ENCODE measurements at regions not wholly inside any gene's neighbourhood (a gene's known extent, or its start where the extent isn't known, plus 50 kb on each side); places are given as distances from the start of the nearest gene placed in this dataset.

DNA sequence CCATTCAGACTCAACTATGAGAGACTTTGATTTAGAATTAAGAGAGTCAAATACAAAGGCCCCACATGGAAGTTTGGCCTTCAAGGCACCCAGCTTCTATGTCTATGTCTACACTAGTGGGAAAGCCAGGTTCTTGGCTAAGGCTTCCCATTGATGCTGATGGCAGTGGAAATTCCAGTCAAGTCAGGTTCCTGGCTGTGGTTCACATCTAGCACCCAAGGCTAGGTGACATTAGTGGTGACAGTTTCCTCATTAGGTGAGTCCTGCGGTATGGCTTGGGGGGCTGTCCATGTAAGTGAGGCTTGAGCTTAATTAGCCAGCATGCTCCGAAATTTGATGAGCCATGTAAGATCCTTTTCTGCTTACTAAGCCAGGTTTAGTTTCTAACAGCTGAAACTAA, 460.9 kb downstream of the RMST start:
- no peak for DNase-seq (ENCODE audit: low spot score)

DNA sequence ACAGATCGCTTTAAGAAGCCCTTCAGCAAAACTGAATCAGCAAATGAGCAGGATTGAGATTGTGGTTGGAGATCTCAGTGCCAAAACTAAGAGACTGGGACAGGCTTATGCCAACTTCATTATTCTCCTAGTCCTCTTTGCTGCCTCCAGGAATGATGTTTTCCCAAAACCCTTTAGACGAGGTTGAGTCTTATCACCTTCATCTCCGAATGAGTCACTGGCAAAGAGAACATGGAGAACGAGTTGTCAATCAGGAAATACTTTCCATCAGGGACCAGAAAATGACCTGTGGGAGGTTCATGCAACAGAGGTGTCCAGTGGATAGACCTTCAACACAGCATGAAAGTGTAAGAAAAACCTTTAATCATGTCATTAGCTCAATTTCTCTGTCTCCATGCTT, 461.5 kb downstream of the RMST start:
- DNase-seq (ENCODE audit: low spot score), result no peak

DNA sequence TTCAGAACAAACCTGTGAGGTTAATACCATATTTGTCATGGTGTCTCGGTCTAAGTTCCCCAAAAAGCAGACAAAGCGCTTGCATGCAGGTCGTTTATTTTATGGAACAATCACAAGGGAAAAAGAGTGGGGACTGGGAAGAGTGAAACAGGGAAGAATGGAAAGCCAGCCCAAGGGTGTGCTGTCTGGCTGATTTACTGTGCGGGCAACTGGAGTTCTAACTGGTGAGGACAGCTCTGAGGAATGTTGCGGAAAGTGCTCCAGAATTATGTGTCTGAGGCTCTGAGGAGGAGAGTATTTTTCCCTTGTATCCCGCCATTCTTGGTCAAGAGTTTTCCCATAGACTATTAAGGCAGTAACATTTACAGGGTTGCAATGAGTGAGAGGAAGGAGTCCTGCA, 465.4 kb downstream of the RMST start:
- no peak for DNase-seq (ENCODE audit: low spot score)

DNA sequence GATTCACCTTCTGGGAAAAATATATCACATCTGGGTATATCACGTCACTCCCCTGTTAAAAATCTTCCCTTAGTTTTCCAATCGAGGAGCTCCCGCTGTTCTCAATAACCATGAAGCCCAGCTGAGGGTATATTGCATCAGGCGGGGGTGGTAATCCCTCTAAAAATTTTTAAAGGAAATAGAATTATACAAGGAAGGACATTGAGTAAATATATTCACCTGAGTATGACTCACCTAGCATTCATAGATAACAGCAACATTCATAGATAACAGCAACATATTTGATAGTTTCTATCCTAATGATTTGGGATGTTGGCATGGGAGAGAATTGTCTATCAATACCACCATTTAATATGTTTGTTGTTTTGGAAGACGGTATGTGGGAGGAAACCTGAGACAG, 473.6 kb downstream of the RMST start:
- DNase-seq (ENCODE audit: low spot score), result no peak

DNA sequence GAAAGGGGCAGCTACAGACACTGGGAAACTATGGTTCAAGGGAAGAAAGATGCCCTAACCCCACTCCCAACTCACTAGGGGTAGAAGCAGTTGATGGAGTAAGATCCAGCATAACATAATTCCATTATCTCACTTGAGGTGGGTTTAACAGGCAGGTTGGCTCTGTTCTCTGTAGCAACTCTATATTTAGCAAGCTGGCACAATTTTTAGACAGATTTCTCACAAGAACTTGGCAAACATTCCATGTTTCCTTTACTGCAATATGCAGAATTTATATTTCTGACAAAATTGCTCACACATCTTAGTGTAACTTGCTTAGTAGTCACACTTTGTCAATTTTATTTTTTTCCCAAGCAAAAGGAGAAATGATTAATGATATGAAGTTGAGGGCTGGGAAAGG, 475.4 kb downstream of the RMST start:
- no peak for DNase-seq (ENCODE audit: low spot score)

DNA sequence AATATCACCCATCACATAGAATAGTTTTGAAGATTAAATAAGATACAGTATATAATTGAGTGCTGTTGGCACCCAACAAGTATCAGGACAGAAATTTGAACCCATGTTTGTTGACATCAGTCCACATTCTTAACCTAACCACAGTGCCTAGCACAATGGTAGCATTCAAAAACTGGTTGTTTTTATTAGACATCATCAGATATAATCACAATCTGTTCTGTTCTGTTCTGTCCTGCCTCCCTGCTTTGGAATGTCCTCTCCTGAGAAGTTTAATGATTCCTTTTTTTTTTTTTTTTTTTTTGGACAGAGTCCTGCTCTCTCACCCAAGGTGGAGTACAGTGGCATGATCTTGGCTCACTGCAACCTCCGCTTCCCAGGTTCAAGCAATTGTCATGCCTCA, 476.6 kb downstream of the RMST start:
- DNase-seq (ENCODE audit: low spot score), result no peak

DNA sequence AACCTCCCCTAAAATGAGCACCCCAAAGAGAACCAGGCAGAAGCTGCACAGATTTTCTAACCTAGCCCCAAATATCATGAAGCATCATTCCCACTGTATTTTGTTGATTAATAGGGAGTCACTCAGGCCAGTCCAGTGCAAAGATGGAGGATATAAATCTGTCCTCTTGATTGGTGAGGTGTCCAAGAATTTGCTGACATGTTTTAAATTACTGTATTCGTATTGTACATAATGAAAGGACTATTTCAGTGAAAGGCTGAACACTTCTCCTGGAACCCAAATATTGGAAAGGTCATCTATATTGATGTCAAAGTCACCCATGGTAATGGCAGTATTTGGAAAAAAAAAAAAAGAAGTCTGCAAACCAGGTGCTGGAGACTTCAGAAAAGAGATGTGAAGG, 477.5 kb downstream of the RMST start:
- no peak for DNase-seq (ENCODE audit: low spot score)

DNA sequence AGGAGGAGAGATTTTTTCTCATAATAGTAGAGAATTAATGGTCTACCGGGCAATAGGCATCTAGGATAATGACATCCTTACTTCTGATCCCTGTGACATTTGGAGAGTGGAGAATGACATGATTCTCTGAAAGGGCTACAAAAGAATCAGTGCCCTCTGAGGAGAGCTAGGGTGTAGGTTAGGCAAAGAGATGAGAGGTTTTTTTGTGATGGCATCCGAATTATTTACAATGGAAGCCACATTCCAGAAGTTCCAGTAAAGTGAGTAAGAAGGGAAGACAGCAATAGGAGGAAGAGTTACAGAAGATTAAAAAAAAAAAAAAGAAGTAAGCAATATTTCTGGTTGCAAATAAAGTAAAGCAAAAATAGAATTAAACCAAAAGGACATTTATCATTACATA, 478.0 kb downstream of the RMST start:
- no peak for DNase-seq (ENCODE audit: low spot score)

DNA sequence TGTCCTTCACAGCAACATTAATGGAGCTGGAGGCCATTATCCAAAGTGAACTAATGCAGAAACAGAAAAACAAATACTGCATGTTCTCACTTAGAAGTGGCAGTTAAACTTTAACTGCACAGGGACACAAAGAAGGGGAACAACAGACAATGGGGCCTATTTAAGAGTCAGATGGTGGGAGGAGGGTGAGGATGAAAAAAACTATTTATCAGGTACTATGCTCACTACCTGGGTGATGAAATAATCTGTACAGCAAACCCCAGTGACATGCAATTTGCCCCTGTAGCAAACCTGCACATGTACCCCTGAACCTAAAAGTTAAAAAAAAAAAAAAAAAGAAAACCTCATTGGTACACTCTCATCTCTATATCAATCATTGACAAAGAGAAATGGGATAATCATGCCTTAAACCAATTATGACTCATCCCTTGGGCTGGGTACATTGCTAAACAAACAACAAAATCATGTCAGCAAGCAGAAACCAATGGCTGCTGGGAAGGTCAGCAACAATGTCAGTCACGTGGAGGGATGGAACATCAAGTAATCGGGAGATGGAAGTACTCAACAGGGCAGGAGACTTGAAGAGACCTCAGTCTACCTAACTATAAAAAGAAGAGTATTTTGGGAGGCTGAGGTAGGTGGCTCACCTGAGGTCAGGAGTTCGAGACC, 479.2 kb downstream of the RMST start:
- DNase-seq (ENCODE audit: low spot score), result no peak

DNA sequence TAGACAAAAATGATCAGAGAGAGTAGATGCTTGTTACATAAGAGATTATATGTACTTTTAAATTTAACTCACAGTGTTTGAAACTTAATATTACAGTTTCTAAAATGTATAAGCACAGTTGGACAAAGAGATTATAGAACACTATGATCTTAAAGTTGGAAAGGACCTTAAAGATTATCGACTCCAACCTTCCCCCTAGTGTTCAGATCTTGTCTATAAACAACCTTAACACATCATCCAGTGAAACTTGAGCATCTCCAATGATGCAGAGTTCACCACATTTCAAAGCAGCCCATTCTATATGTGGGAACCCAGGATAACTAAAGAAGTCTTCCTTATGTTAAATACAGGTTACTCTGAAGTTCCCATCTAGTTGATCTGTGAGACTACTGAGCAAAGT, 480.8 kb downstream of the RMST start:
- DNase-seq (ENCODE audit: low spot score), result no peak

DNA sequence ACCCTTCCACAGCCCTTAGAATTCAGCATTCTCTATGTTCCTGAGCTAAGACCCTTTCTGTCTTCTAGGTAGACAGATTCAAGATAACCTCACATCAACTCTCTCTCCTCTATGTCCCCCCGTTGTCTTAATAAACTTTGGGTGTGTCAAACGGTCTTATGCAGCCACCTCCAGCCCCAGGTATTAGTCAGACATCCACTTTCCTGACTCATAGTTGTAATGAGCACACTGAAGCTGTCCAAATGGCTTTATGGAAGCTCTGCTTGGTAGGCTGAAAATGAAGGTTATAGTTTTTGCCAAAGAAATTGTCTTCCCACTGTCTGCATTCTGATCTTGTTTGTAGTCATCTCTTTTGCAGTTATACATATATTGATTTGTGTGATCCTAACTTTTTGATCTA, 482.0 kb downstream of the RMST start:
- DNase-seq (ENCODE audit: low spot score), result no peak

DNA sequence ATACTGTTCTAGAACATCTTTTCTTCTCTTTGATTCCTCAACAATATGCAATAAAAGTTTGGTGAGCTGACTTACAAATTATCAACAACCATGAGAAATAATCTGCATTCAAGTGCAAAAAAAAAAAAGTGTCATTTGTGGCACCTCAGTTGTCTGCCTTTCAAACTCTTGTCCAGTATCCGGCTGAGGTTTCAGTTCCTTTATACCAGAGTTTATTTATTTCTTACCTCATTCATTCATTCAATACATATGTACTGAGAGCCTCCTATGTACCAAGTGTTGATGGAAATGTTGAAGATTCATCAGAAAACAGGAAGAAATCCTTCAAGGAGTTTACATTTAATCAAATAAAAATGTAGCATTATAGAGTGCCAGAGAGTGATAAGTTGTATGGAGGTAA, 484.1 kb downstream of the RMST start:
- DNase-seq (ENCODE audit: low spot score), result no peak

DNA sequence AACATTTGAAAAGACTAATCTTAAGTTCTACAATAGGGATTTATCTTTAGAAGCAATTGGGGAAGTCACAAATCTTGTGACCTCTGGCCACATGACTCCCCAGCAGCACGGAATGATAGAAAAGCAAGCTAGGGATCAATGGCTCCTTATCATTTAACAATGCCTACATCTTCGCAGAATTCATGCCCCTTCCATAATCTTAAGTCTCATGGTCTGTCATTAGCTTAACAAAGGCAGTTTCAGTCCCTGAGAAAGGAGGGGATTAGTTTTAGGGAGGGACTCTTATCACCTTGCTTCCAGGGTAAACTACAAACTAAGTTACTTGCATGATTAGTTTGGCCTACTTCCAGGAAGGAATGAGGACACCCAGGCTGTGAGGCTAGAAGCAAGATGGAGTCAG, 486.0 kb downstream of the RMST start:
- no peak for DNase-seq (ENCODE audit: low spot score)

DNA sequence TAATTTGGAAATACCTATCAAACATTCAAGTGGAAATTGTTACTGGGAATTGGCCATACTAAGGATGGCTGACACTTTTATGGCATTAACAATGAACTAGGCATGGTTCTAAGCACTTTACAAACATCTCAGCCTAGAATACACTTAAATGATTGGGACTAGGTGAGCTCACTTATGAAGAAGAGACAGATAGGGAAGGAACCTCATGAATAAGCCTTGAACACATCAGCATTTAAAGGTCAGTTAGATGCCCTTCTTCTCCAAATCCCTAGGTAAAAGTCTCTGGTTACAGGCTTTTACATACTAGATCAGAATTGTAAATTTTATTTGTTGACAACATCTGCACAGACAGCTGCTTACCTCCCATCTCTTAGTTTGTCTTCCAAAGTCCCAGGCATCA, 488.6 kb downstream of the RMST start:
- DNase-seq (ENCODE audit: low spot score), result no peak

DNA sequence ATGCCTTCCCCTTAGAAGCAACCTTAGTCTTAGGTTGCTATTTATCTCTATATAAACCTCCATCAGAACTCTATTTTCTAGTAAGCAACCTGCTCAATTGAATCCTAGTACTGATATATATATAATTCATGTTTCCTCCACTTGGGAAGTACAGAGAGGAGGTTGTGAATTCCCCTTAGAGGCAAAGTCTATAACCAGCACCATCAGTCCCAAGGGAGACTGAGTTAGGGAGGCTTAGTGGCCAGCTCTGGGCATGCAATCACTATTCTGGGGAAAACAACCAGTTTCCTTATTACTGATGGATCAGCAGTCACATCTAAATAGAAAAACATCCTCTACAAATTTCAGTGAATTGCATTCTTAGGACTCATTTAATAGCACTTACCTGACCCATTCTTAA, 489.1 kb downstream of the RMST start:
- no peak for DNase-seq (ENCODE audit: low spot score)

DNA sequence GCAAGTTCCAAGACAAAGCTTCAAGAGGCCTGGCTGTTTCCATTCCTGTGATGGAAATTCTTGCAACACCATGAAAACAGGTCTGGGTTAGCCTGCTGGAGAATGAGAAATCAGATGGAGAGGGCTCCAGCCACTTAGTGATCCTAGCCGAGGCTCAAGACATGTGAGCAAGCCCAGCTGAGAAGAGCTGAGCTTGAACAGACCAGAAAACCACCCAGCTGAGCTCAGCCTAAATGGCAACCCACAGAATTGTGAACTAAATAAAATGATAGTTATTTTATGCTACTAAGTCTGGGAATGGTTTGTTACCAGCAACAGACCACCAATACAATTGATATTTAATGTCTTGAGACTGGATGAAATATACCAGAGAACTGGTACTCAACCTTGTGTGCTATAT, 494.5 kb downstream of the RMST start:
- no peak for DNase-seq (ENCODE audit: low spot score)

DNA sequence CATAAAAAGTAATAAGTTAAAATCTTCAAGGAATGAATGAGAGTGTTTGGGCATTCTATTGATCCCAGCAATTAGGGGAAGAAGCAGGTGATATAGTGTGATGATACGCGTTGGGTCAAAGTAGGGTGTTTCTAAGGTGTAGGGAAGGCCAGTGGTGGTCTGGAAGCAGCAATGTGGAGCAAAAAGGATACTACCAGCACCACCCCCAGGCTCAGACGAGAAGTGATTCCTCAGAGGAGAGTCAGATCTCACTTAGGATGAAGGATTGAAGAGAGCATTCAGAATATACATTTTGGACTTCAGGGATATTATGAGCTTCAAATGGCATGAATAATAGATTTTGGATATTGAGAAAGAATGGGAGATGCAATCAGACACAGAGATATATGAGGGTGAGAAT, 497.6 kb downstream of the RMST start:
- DNase-seq (ENCODE audit: low spot score), result no peak

DNA sequence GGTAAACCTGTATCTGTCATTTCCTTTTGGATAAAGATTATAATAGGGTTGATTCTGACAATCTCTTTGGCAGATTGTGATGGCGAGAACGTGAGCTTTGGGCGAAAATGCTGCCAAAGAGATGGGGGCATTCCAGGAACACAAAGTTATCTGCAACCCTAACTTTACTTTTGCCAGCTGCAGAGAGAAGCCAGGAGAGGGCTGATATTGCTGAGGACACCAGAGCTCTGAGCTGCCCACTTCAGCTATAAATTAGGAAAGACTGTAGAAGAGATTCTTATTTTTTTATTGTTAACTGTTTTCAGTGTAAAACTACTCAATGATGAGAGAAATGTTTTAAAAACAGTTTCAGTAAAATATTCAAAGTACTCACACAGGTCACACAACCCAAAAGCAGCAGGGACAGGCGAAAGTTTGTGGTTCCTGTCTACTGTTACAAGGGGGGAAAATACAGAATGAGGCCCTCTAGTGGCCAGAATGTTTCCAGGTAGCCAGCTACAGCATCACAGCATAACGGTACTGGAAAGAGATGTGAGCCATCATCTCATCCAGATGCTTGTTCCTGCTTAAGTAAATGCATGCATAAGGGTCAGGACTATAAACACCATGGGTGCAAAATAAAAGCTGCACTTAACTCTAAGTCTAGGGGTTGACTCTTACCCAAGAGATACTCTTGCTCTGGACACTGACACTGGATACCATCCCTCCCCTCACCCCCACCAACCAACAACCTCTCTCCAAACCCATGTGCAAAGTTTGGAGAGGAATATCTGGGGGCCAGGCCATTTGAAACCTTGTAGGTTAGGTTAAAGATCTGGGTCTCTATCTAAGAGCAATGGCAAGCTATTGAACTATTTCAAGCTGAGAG, 498.4 kb downstream of the RMST start:
- peak; percentile 8 for DNase-seq (ENCODE audit: low spot score)

DNA sequence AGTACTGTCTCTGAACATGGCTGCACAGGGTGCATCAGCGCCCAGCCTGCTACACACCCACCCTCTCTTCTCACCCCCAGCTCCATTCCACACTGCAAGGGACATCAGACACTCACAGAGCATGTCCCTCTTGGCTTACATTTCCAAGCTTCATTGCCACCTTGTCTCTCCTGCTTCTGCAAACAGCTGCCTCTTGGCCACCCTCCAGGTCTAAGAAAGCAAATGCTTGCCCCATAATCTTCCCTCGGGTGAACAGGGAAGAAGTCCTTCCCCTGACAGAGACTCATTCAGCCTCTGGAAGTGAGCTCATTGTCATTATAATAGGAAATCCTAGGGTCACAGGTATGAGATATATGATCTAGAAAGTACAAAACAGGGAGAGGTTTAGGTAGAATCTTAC, 505.2 kb downstream of the RMST start:
- no peak for DNase-seq (ENCODE audit: low spot score)

DNA sequence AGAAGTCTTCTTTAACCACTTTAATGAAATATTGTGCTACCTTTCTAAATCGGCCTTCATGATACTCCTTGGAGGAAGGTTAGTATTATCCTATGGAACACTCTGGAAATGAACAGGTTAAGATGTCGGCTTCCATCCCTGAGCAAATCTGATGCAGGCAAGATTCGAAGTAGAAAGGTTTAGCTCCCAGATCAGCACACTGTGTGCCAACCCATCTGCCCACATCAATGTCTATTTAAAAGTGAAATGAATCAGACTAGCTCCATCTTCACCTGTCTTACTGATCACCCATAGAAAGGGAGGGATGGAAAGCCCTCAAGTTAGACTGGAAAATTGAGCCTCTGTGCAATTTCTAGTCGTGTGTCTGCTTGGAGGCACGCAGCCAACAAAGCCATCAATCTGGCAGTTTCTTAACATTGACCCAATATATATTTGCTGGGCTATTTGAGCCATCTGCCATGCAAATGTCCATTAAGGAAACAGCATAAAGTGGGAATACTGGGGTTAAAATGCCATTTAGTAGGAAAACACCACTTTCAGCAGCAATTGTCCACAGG, 506.1 kb downstream of the RMST start:
- no peak for DNase-seq (ENCODE audit: low spot score)

DNA sequence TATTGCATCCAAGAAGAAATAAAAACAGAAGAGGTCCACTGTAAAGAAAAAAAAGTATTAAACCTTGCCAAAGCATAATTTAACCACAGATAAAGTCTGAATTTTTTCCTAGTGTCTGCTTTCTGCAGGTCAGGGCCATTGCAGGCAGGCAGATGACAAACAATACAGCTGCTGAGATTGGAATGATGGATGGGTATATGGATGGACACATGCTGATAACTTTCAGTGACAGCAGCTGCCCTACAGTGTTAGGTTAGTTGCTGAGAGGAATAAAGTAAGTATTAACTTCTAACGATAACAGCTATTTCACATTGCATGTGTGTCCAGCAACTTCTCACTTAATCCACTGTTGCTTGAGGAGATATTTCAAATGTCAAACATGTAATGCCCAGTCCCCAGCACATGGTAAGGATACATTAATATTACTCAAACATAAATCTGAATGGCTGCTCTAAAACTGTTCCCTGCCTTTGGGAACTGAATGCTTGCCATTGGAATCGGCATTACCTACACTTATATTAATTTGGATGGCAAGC, 515.3 kb downstream of the RMST start:
- DNase-seq (ENCODE audit: low spot score), result no peak

DNA sequence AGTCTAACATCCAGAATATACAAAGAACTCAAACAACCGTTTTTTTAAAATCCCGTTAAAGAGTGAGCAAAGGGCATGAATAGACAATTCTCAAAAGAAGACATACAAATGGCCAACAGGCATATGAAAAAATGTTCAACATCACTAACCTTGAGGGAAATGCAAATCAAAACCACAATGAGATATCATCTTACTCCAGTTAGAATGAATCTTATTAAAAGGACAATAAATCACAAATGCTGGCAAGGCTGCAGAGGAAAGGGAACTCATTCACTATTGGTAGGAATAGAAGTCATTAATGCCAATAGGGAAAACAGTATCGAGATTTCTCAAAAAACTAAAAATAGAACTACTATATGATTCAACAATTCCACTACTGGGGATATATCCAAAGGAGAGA, 520.1 kb downstream of the RMST start:
- DNase-seq (ENCODE audit: low spot score), result no peak

DNA sequence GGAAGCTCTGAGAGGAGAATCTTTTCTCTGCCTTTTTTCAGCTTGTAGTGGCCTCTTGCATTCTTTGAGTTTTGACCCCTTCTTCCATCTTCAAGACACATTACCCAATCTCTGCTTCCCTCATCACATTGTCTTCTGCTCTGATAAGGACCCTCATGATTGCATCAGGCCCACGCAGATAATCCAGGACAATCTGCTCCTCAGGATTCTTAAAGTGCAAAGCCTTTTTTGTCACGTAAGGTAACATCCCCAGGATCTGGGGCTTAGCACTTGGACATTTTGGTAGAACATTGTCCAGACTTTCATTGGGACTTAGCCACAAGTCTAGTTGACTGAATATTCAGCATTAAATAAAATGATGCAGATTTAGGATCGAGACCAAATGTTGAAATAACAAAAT, 521.2 kb downstream of the RMST start:
- DNase-seq (ENCODE audit: low spot score), result no peak
